ENCODE measurements at regions not wholly inside any gene's neighbourhood (a gene's known extent, or its start where the extent isn't known, plus 50 kb on each side); places are given as distances from the start of the nearest gene placed in this dataset.
A peak's percentile ranks its signal among the peaks of the same experiment; 100 is the strongest.

DNA sequence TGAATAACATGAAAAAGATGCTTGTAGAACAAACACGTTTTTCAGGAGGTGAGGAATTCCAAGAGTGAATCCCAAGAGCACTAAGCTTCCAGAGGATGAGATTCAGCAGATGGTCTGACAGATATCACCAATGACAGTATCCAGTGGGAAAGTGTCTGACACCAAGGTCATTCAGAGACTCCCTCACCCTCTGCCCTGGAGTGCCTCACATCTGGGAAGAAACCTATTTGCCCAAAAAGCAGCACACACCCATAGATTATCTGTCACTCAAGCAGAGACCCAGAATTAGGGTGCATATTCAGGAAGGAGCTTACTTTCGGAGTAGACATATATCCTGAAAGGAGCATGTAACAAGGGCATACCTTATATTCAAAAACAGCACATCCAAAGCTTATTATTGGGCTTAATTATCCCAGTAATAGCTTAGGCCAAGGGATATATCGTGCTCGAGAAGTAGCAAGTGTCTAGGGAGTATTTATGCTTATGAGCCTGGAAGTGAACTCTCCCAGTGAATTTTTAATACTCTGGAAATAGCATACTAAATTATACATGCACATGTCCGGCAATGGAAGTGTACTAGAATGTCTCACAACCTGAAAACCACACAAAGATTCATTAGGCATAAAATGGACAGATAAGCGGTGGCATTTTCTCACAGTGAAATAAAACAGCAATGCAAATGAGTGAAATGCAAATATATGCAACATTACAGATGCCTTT is 998.1 kb upstream of the TMEM132C start:
- DNase-seq (ENCODE audit: low read depth): no peak

DNA sequence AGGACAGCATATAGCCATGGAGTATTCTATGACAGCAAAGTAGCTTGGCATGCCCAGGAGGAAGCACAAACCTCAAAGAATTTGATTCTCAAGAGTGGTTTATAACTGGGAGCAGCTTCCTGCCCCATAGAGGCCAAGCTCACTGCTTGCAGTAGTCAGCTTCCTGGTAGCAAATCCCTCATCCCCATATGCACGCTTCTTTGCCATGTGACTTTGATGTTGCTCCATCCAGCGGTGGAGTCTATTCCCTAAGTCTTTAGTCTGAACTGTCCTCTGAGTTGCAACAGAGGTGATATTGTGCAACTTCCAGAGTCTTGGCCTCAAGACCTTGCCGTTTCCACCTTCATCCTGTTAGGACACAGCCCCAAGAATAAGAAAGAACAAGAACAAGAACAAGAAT is 996.8 kb upstream of the TMEM132C start:
- DNase-seq (ENCODE audit: low read depth): peak; percentile 78

- no peak for DNase-seq (ENCODE audit: low read depth)
These were observed 995.2 kb upstream of the TMEM132C start for GRCh38 chr12:127271776-127272175.

GRCh38 chr12:127272864-127273263 is 994.1 kb upstream of the TMEM132C start:
- peak; percentile 85 for DNase-seq (ENCODE audit: low read depth)

- DNase-seq (ENCODE audit: low read depth): no peak
These were observed 993.3 kb upstream of the TMEM132C start for GRCh38 chr12:127273626-127274025.

DNA sequence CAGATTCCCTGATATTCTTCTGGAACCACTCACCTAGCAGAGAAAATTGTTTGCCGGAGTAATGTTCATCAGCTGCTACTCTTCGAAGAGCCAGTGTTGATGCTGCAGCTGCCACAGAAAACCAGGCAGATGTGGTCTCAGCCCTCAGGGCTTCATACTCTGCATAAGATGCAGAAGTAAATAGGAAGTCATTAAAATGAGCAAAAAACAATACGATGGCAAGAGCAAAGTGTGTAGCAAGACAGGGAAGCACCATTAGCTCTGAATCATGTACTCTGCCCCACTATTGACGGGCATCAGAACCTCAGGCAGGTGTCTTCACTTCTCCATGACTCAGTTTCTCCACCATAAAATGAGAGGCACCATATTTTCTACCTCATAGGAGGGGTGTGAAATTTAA is 991.6 kb upstream of the TMEM132C start:
- no peak for DNase-seq (ENCODE audit: low read depth)

- DNase-seq (ENCODE audit: low read depth): no peak
These were observed 989.1 kb upstream of the TMEM132C start for GRCh38 chr12:127277882-127278281.

DNA sequence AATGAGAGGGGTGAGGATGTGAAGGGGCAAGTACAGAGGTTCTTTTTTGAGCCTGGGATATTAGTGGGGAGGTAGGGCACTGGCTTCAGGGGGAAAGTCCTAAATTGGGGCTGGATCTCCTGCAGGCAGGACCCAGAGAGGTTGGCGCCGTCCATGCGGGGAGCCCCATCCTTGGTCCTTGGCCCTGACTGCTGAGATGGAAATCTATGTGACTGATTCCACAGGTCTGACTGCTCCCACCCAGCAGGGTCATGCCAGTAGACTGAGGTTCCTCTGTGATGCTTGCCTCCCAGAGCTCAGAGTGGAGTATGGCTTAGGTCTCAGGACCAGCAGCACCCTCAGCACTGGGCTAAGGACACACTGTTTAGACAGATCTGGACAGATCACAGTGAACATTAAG is 988.6 kb upstream of the TMEM132C start:
- DNase-seq (ENCODE audit: low read depth): no peak

GRCh38 chr12:127280393-127281275 is 986.3 kb upstream of the TMEM132C start:
- no peak for DNase-seq (ENCODE audit: low read depth)

- DNase-seq (ENCODE audit: low read depth): no peak
These were observed 984.0 kb upstream of the TMEM132C start for GRCh38 chr12:127282786-127283565.

- no peak for DNase-seq (ENCODE audit: low read depth)
These were observed 982.9 kb upstream of the TMEM132C start for GRCh38 chr12:127284021-127284420.

DNA sequence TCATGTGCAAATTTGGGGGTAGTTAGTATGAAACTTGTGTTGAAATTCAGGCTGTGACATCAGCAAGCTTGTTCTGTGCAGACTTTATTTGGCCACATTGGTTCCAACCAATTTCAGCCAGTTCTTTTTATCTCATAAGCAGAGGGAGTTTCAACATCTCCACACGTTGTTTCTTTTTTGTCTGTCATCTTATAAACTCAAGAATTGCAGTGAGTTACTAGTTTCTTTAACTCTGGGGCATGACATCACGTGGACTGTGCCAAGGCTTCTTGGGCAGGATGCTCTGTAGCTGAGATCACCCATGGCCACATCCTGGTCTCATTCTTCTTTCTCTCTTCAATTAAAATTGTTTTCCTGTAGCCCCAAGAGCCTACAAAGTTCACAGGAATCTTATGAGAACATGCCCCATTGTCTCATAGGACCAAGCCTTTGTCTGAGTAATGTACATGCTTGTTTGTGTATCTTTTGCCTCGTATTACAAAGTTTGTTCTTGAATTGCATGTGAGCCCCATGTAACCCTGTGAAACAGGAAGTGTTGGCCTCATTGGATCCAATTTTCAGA is 982.0 kb upstream of the TMEM132C start:
- DNase-seq (ENCODE audit: low read depth): peak; percentile 94

- DNase-seq (ENCODE audit: low read depth): no peak
These were observed 980.7 kb upstream of the TMEM132C start for GRCh38 chr12:127286281-127286680.

DNA sequence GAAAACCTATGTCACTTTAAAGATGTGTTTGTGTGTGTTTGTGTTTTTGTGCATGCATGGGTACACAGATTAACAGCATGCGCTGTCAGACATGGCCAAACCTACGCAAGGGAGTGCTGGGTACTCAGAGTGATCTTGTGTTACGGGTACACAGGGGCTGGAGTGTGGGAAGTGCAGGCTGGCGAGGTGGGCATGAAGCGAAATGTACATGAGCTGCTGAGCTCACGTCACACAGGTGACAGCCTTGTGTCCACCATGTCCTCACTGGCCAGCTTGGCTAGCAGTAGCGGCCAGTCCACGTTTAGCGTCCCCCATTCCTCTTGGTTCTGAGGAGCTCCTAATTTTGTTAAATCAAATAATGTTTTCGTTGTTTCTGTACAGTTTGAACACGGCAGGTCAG is 979.7 kb upstream of the TMEM132C start:
- DNase-seq (ENCODE audit: low read depth): no peak

DNA sequence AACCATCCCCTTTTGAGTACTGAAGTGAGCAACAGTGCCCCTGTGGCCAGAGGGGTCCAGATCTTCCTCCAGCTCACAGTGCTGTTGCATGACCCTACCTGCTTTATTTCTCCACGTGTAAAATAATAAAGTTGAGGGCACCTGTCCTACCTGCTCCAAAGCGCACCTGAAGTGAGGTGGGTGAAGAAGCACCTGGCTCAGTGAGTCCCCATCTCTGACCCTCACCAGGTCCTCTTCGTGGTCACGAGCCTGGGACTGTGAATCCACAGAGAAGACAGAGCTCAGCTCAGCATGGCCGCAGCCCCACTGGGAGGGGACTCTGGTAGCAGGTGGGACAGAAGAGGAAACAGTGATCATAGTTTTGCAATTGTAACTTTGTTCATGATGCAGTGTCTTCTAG is 976.7 kb upstream of the TMEM132C start:
- no peak for DNase-seq (ENCODE audit: low read depth)

GRCh38 chr12:127292736-127293135 is 974.2 kb upstream of the TMEM132C start:
- no peak for DNase-seq (ENCODE audit: low read depth)

- peak; percentile 44 for DNase-seq (ENCODE audit: low read depth)
These were observed 973.3 kb upstream of the TMEM132C start for GRCh38 chr12:127293507-127294310.

DNA sequence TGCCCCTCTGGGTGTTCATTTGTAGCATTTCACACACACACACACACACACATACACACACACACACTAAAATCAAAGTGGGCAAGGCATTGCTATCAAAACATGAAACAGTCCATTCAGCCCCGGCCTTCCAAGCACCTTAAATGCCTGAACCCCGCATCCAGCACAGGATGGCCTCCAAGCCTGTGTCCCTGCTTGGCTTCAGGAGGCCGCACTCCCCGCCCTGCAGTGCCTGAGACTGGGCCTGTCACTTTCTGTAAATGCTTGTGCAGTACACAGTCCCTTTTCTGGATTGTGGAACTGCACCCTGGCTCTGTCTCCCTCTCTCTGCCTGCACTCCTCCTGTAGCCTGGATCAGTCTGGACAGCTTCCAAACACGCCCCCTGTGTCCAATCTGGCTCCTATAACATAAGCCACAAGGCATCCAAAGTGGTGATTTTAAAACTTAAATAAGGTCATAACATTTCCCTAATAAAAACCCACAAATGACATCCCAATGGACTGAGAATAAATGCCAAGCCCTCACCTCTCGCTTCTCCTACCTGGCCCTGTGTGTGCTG is 972.2 kb upstream of the TMEM132C start:
- DNase-seq (ENCODE audit: low read depth): no peak

DNA sequence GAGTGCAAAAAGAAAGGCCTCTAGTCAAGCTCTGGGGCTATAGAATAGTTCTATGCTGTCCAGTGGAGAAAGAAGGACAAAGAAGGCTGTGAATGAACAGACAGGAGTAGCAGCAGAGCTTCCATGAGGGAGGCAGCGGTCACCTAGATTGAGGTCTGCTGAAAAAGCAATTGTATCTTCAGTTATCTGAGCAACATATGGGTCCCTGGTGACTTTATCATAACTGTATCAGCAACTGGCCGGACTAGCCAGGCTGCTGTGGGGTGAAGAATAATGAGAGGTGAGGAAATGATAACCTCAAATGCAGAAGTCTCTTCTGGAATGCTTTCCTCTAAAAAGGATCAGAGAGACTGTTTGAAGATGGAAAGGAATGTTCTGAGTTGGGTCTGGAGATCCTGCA is 971.3 kb upstream of the TMEM132C start:
- no peak for DNase-seq (ENCODE audit: low read depth)

- no peak for DNase-seq (ENCODE audit: low read depth)
These were observed 970.4 kb upstream of the TMEM132C start for GRCh38 chr12:127296591-127296990.

DNA sequence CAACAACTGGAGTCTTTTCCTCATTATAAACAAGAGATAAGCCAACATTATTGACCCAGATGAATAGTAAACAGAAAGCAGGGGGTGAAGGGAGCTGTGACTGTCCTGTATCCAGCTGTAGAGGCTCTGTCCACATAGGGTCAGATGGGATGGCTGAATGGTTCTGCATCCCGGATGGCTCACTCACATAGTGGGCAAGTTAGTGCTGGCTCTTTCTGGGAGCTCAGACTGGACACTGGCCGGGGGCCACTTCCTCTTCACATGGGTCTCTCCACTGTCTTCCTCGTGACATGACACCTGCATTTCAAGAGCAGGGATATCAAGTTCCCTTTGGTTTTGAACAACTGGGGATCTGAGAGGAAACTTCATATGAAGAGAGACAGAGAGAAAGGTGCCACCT is 969.6 kb upstream of the TMEM132C start:
- DNase-seq (ENCODE audit: low read depth): no peak

Measured in GM04504 (cell line).